ENCODE measurements at regions not wholly inside any gene's neighbourhood (a gene's known extent, or its start where the extent isn't known, plus 50 kb on each side); places are given as distances from the start of the nearest gene placed in this dataset.

GRCh38 chr18:34031810-34032209 is 192.9 kb downstream of the NOL4 start:
- Histone ChIP-seq H3K27ac (ENCODE audit: low read length) (no peak overlapping the region), H3K4me1 (ENCODE audit: control insufficient read depth, insufficient read depth, low read length) (no peaks in the 10 kb centered on the region), H3K4me3 (ENCODE audit: low read length) (no peak overlapping the region), H3K9me3 (ENCODE audit: control insufficient read depth, low read length) (no peaks in the 10 kb centered on the region), H3K27me3 (ENCODE audit: control insufficient read depth, insufficient read depth) (no peaks in the 10 kb centered on the region)
- intact Hi-C loops (cut with DNase I): no loop called here
- DNase-seq (no peak), ATAC-seq (no peak)
- 83% methylated on average over 3 of the region's 3 CpGs for WGBS

GRCh38 chr18:34028324-34028723 is 196.4 kb downstream of the NOL4 start:
- ATAC-seq (no peak), DNase-seq (no peak)
- no peaks in the 10 kb centered on the region for H3K27me3 ChIP-seq (ENCODE audit: control insufficient read depth, insufficient read depth)
- no peaks in the 10 kb centered on the region for H3K4me1 ChIP-seq (ENCODE audit: control insufficient read depth, insufficient read depth, low read length)
- no peak overlapping the region for H3K4me3 ChIP-seq (ENCODE audit: low read length)
- no peak overlapping the region for H3K27ac ChIP-seq (ENCODE audit: low read length)
- H3K9me3 ChIP-seq (ENCODE audit: control insufficient read depth, low read length): no peaks in the 10 kb centered on the region
- WGBS: 84% methylated on average over 2 of the region's 2 CpGs
- intact Hi-C loops (cut with DNase I): no loop called here

- Histone ChIP-seq H3K9me3 (ENCODE audit: control insufficient read depth, low read length) (no peaks in the 10 kb centered on the region), H3K27ac (ENCODE audit: low read length) (no peak overlapping the region), H3K27me3 (ENCODE audit: control insufficient read depth, insufficient read depth) (no peaks in the 10 kb centered on the region), H3K4me1 (ENCODE audit: control insufficient read depth, insufficient read depth, low read length) (no peaks in the 10 kb centered on the region), H3K4me3 (ENCODE audit: low read length) (no peak overlapping the region)
- 88% methylated on average over 1 of the region's 1 CpG for WGBS
- DNase-seq (no peak), ATAC-seq (no peak)
- intact Hi-C loops (cut with DNase I): no loop called here
Measured at GRCh38 chr18:34025191-34025801, 199.4 kb downstream of the NOL4 start.

GRCh38 chr18:34023471-34023870 is 201.2 kb downstream of the NOL4 start:
- DNase-seq (no peak), ATAC-seq (no peak)
- 59% methylated on average over 4 of the region's 4 CpGs for WGBS

GRCh38 chr18:34018336-34018735 is 206.4 kb downstream of the NOL4 start:
- DNase-seq (no peak), ATAC-seq (no peak)
- Histone ChIP-seq H3K4me3 (ENCODE audit: low read length) (no peak overlapping the region), H3K9me3 (ENCODE audit: control insufficient read depth, low read length) (no peaks in the 10 kb centered on the region), H3K4me1 (ENCODE audit: control insufficient read depth, insufficient read depth, low read length) (no peaks in the 10 kb centered on the region), H3K27me3 (ENCODE audit: control insufficient read depth, insufficient read depth) (no peaks in the 10 kb centered on the region), H3K27ac (ENCODE audit: low read length) (no peak overlapping the region)
- WGBS: 78% methylated on average over 1 of the region's 1 CpG
- intact Hi-C loops (cut with DNase I): no loop called here

More at GRCh38 chr18:34023471-34023870, 201.2 kb downstream of the NOL4 start:
- Histone ChIP-seq H3K27me3 (ENCODE audit: control insufficient read depth, insufficient read depth) (no peaks in the 10 kb centered on the region), H3K9me3 (ENCODE audit: control insufficient read depth, low read length) (no peaks in the 10 kb centered on the region), H3K27ac (ENCODE audit: low read length) (no peak overlapping the region), H3K4me1 (ENCODE audit: control insufficient read depth, insufficient read depth, low read length) (no peaks in the 10 kb centered on the region), H3K4me3 (ENCODE audit: low read length) (no peak overlapping the region)
- intact Hi-C loops (cut with DNase I): no loop called here

GRCh38 chr18:34003687-34004086 is 221.0 kb downstream of the NOL4 start:
- H3K9me3 ChIP-seq (ENCODE audit: control insufficient read depth, low read length): no peaks in the 10 kb centered on the region
- no peaks in the 10 kb centered on the region for H3K4me1 ChIP-seq (ENCODE audit: control insufficient read depth, insufficient read depth, low read length)
- H3K27ac ChIP-seq (ENCODE audit: low read length): no peak overlapping the region
- DNase-seq (no peak), ATAC-seq (no peak)
- no peak overlapping the region for H3K4me3 ChIP-seq (ENCODE audit: low read length)
- intact Hi-C loops (cut with DNase I): no loop called here
- WGBS: 24% methylated on average over 1 of the region's 1 CpG
- no peaks in the 10 kb centered on the region for H3K27me3 ChIP-seq (ENCODE audit: control insufficient read depth, insufficient read depth)

- WGBS: 83% methylated on average over 1 of the region's 1 CpG
Measured at GRCh38 chr18:34002130-34002529, 222.6 kb downstream of the NOL4 start.

GRCh38 chr18:34001376-34001775 is 223.3 kb downstream of the NOL4 start:
- ATAC-seq: no peak
- intact Hi-C loops (cut with DNase I): no loop called here
- no peak overlapping the region for H3K4me3 ChIP-seq (ENCODE audit: low read length)

More at GRCh38 chr18:34002130-34002529, 222.6 kb downstream of the NOL4 start:
- H3K27me3 ChIP-seq (ENCODE audit: control insufficient read depth, insufficient read depth): no peaks in the 10 kb centered on the region
- no peaks in the 10 kb centered on the region for H3K4me1 ChIP-seq (ENCODE audit: control insufficient read depth, insufficient read depth, low read length)
- intact Hi-C loops (cut with DNase I): no loop called here
- no peak overlapping the region for H3K4me3 ChIP-seq (ENCODE audit: low read length)
- no peak overlapping the region for H3K27ac ChIP-seq (ENCODE audit: low read length)
- no peaks in the 10 kb centered on the region for H3K9me3 ChIP-seq (ENCODE audit: control insufficient read depth, low read length)
- ATAC-seq (no peak), DNase-seq (no peak)

GRCh38 chr18:33987206-33987605 is 237.5 kb downstream of the NOL4 start:
- H3K27me3 ChIP-seq (ENCODE audit: control insufficient read depth, insufficient read depth): no peaks in the 10 kb centered on the region
- WGBS: 69% methylated on average over 3 of the region's 3 CpGs
- no peak for DNase-seq
- H3K9me3 ChIP-seq (ENCODE audit: control insufficient read depth, low read length): no peaks in the 10 kb centered on the region
- no peak overlapping the region for H3K27ac ChIP-seq (ENCODE audit: low read length)
- ATAC-seq: no peak
- no peaks in the 10 kb centered on the region for H3K4me1 ChIP-seq (ENCODE audit: control insufficient read depth, insufficient read depth, low read length)
- intact Hi-C loops (cut with DNase I): no loop called here
- H3K4me3 ChIP-seq (ENCODE audit: low read length): no peak overlapping the region

More at GRCh38 chr18:34001376-34001775, 223.3 kb downstream of the NOL4 start:
- WGBS: 90% methylated on average over 3 of the region's 3 CpGs
- Histone ChIP-seq H3K9me3 (ENCODE audit: control insufficient read depth, low read length) (no peaks in the 10 kb centered on the region), H3K27me3 (ENCODE audit: control insufficient read depth, insufficient read depth) (no peaks in the 10 kb centered on the region), H3K27ac (ENCODE audit: low read length) (no peak overlapping the region), H3K4me1 (ENCODE audit: control insufficient read depth, insufficient read depth, low read length) (no peaks in the 10 kb centered on the region)
- no peak for DNase-seq

GRCh38 chr18:33983126-33983525 is 241.6 kb downstream of the NOL4 start:
- WGBS: 84% methylated on average over 2 of the region's 2 CpGs
- Histone ChIP-seq H3K27ac (ENCODE audit: low read length) (no peak overlapping the region), H3K4me3 (ENCODE audit: low read length) (no peak overlapping the region), H3K4me1 (ENCODE audit: control insufficient read depth, insufficient read depth, low read length) (no peaks in the 10 kb centered on the region), H3K27me3 (ENCODE audit: control insufficient read depth, insufficient read depth) (no peaks in the 10 kb centered on the region), H3K9me3 (ENCODE audit: control insufficient read depth, low read length) (no peaks in the 10 kb centered on the region)
- intact Hi-C loops (cut with DNase I): no loop called here
- DNase-seq (no peak), ATAC-seq (no peak)

- ATAC-seq (no peak), DNase-seq (no peak)
- Histone ChIP-seq H3K27ac (ENCODE audit: low read length) (no peak overlapping the region), H3K4me3 (ENCODE audit: low read length) (no peak overlapping the region), H3K27me3 (ENCODE audit: control insufficient read depth, insufficient read depth) (no peaks in the 10 kb centered on the region), H3K9me3 (ENCODE audit: control insufficient read depth, low read length) (no peaks in the 10 kb centered on the region), H3K4me1 (ENCODE audit: control insufficient read depth, insufficient read depth, low read length) (no peaks in the 10 kb centered on the region)
- intact Hi-C loops (cut with DNase I): no loop called here
Measured at GRCh38 chr18:33960417-33960816, 264.3 kb downstream of the NOL4 start.

- no peak for ATAC-seq
- WGBS: 69% methylated on average over 2 of the region's 2 CpGs
- H3K27ac ChIP-seq (ENCODE audit: low read length): no peak overlapping the region
- intact Hi-C loops (cut with DNase I): no loop called here
- H3K27me3 ChIP-seq (ENCODE audit: control insufficient read depth, insufficient read depth): no peaks in the 10 kb centered on the region
- no peak overlapping the region for H3K4me3 ChIP-seq (ENCODE audit: low read length)
- H3K9me3 ChIP-seq (ENCODE audit: control insufficient read depth, low read length): no peaks in the 10 kb centered on the region
- H3K4me1 ChIP-seq (ENCODE audit: control insufficient read depth, insufficient read depth, low read length): no peaks in the 10 kb centered on the region
- DNase-seq: no peak
Measured at GRCh38 chr18:33959609-33960008, 265.1 kb downstream of the NOL4 start.
